ENCODE measurements at regions not wholly inside any gene's neighbourhood (a gene's known extent, or its start where the extent isn't known, plus 50 kb on each side); places are given as distances from the start of the nearest gene placed in this dataset.

DNA sequence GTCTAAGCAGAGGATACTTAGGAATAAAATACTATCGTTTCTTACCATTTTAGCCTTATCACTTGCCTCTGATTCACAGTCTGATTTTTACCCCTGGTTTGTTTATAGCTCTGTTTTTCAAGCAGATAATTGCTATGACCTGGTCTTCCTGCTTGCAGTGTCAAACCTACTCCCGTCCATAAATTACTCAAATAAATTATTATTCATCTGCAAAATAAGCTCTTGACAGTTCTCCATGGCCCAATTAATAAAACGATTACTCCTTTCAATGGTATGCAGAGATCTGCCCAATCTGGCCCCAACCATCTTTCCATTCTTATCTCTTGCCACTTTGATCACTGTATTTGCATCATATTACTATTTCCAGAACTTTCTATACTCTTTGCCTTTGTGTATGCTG lies 354.0 kb downstream of the CCDC85A start:
- Histone ChIP-seq H3K4me2 (no peak overlapping the region), H4K20me1 (ENCODE audit: insufficient read depth) (no peaks in the 10 kb centered on the region), H3F3A (ENCODE audit: insufficient read depth, low read depth) (no peaks in the 10 kb centered on the region), H2AFZ (no peak overlapping the region), H3K36me3 (ENCODE audit: low read depth) (no peaks in the 10 kb centered on the region), H3K4me1 (replicated peaks; ENCODE audit: insufficient read depth) (no peaks in the 10 kb centered on the region), H3K9me3 (ENCODE audit: insufficient read depth, low read depth) (0 out of 2 replicates have a peak, but pooled peaks cover 4% of the 10 kb centered on the region), H3K27me3 (ENCODE audit: insufficient read depth, low read depth) (no peaks in the 10 kb centered on the region), H3K4me3 (no peak overlapping the region), H3K9me2 (ENCODE audit: insufficient read depth) (no peaks in the 10 kb centered on the region; the same call in none of the 2 replicates), H3K27ac (no peak overlapping the region), H3K79me2 (ENCODE audit: low read depth) (no peaks in the 10 kb centered on the region)
- BruUV-seq (replicated peaks) = no TSS peak
- TF ChIP-seq, protein P1, sequence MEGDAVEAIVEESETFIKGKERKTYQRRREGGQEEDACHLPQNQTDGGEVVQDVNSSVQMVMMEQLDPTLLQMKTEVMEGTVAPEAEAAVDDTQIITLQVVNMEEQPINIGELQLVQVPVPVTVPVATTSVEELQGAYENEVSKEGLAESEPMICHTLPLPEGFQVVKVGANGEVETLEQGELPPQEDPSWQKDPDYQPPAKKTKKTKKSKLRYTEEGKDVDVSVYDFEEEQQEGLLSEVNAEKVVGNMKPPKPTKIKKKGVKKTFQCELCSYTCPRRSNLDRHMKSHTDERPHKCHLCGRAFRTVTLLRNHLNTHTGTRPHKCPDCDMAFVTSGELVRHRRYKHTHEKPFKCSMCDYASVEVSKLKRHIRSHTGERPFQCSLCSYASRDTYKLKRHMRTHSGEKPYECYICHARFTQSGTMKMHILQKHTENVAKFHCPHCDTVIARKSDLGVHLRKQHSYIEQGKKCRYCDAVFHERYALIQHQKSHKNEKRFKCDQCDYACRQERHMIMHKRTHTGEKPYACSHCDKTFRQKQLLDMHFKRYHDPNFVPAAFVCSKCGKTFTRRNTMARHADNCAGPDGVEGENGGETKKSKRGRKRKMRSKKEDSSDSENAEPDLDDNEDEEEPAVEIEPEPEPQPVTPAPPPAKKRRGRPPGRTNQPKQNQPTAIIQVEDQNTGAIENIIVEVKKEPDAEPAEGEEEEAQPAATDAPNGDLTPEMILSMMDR (conservative IDR thresholded peaks at IDR 0.05) = no peak
- TF ChIP-seq EZH2 (IDR thresholded peaks at IDR 0.05; ENCODE audit: low read depth) = no peak
- ChIA-PET POLR2A (ENCODE audit: unreplicated experiment) (no interaction called here), CTCF (no interaction called here)
- intact Hi-C loops (cut with micrococcal nuclease; ENCODE audit: unreplicated experiment) = no loop called here
- DNase-seq = no peak

DNA sequence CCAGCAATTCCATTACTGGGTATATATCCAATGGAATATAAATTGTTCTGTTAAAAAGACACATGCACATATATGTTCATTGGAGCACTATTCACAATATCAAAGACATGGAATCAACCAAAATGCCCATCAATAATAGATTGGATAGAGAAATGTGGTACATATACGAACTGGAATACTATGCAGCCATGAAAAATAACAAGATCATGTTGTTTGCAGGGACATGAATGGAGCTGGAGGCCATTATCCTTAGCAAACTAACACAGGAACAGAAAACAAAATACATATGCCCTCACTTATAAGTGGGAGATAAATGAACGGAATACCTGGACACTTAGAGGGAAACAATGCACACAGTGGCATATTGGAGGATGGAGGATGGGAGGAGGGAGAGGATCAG lies 355.8 kb downstream of the CCDC85A start:
- intact Hi-C loops (cut with micrococcal nuclease; ENCODE audit: unreplicated experiment) = no loop called here
- Histone ChIP-seq H3K9me2 (ENCODE audit: insufficient read depth) (no peaks in the 10 kb centered on the region; the same call in 1 of the 2 replicates), H3F3A (ENCODE audit: insufficient read depth, low read depth) (no peaks in the 10 kb centered on the region), H3K79me2 (ENCODE audit: low read depth) (no peaks in the 10 kb centered on the region), H3K27me3 (ENCODE audit: insufficient read depth, low read depth) (no peaks in the 10 kb centered on the region), H3K36me3 (ENCODE audit: low read depth) (no peaks in the 10 kb centered on the region), H3K4me2 (no peak overlapping the region), H3K27ac (no peak overlapping the region), H4K20me1 (ENCODE audit: insufficient read depth) (no peaks in the 10 kb centered on the region), H2AFZ (no peak overlapping the region), H3K4me1 (replicated peaks; ENCODE audit: insufficient read depth) (no peaks in the 10 kb centered on the region), H3K9me3 (ENCODE audit: insufficient read depth, low read depth) (0 out of 2 replicates have a peak, but pooled peaks cover 4% of the 10 kb centered on the region), H3K4me3 (no peak overlapping the region)
- ChIA-PET CTCF (no interaction called here), POLR2A (ENCODE audit: unreplicated experiment) (interaction anchor here (0.5 kb wide), 1 partner anchor 25 kb away, joined by 3 read pairs; no protein-coding TSS in a partner anchor)
- no peak for DNase-seq
- no peak for TF ChIP-seq EZH2 (IDR thresholded peaks at IDR 0.05; ENCODE audit: low read depth)
- TF ChIP-seq, protein P1 (conservative IDR thresholded peaks at IDR 0.05) = no peak
- BruUV-seq (replicated peaks) = no TSS peak

DNA sequence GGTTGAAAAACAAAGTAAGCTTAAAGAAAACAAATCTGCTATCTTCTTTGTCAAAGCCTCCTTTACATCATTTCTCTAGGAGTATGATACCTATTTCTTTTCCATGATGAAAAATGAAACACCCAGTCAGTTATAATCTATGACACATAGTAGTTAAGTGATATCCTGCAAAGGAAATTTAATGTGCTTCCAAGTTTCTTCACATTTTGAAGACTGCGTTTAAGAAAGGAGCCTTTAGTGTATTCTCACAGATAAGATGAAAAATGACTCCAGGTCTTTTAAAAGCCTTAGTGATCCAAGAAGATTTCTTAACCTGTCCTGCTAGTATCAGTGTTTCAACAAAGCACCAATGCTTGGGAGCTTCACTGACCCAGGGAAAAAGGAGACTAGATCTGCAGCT lies 356.7 kb downstream of the CCDC85A start:
- no peak overlapping the region for H3K27ac ChIP-seq
- BruUV-seq (replicated peaks) = no TSS peak
- no peaks in the 10 kb centered on the region for H3F3A ChIP-seq (ENCODE audit: insufficient read depth, low read depth)
- no peaks in the 10 kb centered on the region for H3K36me3 ChIP-seq (ENCODE audit: low read depth)
- no peak overlapping the region for H3K4me3 ChIP-seq
- DNase-seq = no peak
- 0 out of 2 replicates have a peak, but pooled peaks cover 4% of the 10 kb centered on the region for H3K9me3 ChIP-seq (ENCODE audit: insufficient read depth, low read depth)
- ChIA-PET POLR2A (ENCODE audit: unreplicated experiment) (interaction anchor here (0.5 kb wide), 1 partner anchor 26 kb away, joined by 3 read pairs; no protein-coding TSS in a partner anchor), CTCF (no interaction called here)
- H2AFZ ChIP-seq = no peak overlapping the region
- H3K4me2 ChIP-seq = no peak overlapping the region
- H3K4me1 ChIP-seq (replicated peaks; ENCODE audit: insufficient read depth) = no peaks in the 10 kb centered on the region
- no peaks in the 10 kb centered on the region for H4K20me1 ChIP-seq (ENCODE audit: insufficient read depth)
- no peaks in the 10 kb centered on the region; the same call in 1 of the 2 replicates for H3K9me2 ChIP-seq (ENCODE audit: insufficient read depth)
- H3K27me3 ChIP-seq (ENCODE audit: insufficient read depth, low read depth) = no peaks in the 10 kb centered on the region
- no peaks in the 10 kb centered on the region for H3K79me2 ChIP-seq (ENCODE audit: low read depth)
- TF ChIP-seq, protein P1 (conservative IDR thresholded peaks at IDR 0.05) = no peak
- TF ChIP-seq EZH2 (IDR thresholded peaks at IDR 0.05; ENCODE audit: low read depth) = no peak
- intact Hi-C loops (cut with micrococcal nuclease; ENCODE audit: unreplicated experiment) = no loop called here

Measured in PC-9 (cell line).